Activated T-cell treated with anti-CD3 and anti-CD28 coated beads, Interleukin-2, amount 50 U/mL, for 1 hour (primary cell): ENCODE measurements at regions not wholly inside any gene's neighbourhood (a gene's known extent, or its start where the extent isn't known, plus 50 kb on each side); places are given as distances from the start of the nearest gene placed in this dataset.
"Not testable (repeated sequence)": the region's sequence is repeated elsewhere in the genome, so short reads cannot be mapped to it uniquely, and the experiment has no call there.

Experiments used
- DNase-seq: peaks from one replicate; pipeline ENCODE4 v3.0.0-alpha.2; 2020

DNA sequence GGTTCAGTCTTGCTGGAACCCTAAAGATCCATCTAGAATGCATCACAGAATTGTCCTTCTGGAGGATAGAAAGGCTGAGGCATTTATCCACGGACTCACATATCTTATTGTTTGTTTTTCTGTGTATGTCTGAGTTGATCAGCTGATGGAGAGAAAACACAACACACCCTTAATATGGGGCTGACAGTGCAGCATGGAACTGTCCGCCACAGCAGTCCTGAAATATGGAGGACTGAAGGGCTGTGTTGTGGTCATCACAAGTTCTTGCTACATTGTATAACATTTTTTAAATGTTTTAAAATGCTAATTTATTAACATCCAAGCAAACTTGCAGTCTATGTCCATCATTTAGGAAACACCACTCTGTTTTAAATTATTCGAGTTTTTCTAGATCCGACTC, 448.9 kb upstream of the ERCC4 start:
- DNase-seq: no peak

DNA sequence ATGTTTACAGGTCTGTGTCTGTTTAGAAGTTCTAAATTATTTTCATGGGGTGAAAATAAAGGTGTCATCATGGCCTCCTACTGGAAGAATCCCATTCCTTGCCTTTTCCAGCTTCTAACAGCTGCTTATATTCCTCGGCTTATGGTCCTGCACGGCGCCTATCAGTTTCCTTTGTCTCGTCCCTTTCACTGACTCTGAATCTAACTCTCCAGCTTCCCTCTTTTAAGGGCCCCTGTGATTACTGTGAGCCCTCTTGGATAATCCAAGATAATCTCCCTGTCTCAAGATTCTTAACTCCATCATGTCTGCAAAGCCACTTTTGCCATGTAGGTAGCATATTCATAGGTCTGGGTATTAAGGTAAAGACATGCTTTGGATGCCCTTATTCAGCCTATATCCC, 441.0 kb upstream of the ERCC4 start:
- DNase-seq: no peak

DNA sequence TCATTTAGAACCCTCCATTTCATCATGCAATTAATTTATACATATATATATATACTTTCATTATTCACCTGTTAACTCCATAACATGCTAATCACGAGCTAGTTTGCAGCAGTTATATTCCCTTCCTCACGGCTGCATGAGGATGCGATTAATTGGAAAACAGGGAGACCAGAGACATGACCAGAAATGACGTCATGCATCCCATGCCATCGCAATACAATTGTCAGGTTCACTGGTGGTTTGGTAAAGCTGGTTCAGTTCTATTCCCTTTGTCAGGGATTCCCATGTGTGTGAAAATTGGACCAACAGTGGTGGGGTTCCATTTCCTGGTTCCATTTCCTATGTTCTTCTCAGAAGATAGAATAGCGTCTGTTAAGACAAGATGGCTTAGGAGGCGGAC, 440.4 kb upstream of the ERCC4 start:
- no peak for DNase-seq

DNA sequence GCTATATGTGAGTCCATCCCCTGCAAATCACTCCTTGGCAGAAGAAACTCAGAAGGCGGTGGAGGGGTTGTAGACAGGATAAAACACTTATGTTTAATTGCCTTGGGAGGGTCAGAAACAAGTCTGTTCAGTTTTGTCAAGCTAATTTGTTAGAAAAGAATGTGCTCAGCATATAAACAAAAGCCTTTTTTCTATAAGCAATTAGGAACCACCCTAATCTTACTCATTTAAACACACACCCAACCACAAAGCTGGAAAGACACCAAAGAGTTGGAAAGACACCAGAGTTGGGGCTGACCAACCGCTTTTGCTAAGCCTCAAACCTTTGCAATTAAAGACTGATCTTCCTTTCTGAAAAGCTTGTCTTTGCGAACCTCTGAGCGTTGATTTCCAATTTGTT, 439.2 kb upstream of the ERCC4 start:
- no peak for DNase-seq

DNA sequence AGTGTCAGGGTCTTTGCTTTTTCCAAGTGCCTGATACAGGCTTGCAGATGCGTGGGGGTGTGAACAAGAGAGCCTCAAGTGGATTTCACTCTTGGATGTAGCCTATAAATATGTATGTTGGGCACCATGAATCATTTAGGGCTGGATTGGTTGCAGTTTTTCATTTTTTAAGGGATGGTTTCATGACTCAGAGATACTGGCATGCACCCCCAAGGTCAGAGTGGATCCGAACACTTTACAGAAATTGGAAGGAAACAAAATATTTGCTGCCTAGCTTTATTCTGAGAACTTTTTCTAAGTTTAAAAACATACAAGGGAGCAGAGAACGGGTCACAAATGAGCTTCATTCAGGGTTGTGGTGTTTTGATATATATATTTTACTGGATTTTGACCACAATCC, 436.8 kb upstream of the ERCC4 start:
- DNase-seq: no peak

DNA sequence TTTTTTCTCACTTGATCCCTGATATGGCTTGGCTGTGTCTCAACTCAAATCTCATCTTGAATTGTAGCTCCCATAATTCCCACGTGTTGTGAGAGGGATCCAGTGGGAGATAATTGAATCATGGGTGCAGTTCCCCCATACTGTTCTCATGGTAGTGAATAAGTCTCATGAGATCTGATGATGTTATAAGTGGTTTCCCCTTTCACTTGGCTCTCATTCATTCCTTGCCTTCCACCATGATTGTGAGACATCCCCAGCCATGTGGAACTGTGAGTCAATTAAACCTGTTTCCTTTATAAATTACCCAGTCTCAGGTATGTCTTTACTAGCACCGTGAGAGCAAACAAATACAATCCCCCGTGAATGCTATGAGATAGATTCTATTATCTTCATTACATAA, 430.5 kb upstream of the ERCC4 start:
- not testable (repeated sequence) for DNase-seq

DNA sequence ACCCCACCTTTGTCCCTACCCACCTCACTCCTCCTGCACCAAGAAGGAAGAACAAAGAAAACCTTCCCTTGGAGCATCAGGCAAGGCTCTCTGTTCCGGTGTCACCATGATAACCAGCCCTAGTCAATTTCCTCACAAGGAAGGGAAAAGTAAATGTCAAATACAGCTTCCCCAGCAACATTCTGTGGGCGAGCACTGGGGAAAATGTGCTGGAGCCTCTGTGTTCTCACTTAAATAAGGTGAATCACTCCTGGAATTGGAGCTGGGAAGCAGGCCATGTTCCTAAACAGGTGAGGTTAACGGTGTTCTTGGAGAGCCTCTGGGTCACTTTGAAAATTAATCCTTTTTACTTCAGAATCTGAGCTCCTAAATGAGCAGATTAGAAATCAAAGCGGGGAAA, 427.9 kb upstream of the ERCC4 start:
- DNase-seq: no peak

DNA sequence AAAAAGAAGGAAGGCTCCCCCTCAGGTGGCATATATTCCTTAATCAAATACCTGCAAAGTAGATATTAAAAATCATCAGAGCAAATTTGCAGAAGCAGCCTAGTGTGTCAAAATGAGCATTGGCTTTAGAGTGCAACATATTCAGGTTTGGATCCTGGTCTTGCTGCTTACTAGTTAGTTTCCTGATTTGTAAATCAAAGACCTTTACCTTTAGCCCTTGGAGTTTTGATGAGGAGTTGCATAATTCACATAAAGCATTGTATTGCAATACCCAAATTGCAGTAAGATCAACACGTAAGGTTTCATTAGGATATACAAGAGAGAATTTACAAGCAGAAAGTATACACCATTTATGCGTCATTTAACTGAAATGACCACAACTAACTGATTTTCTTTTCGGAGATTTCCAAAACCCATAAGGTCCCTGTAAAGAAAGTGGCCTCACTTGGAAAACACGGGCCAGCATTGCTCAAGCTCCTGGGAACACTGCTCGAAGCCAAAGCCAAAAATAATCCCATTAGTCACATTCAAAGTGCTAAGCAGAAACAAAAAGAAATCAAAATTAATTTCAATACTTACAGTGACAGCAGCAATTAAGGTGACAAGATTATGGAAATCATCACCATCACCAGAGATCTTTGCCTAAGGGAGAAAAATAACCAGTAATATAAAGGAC, 415.9 kb upstream of the ERCC4 start:
- no peak for DNase-seq

DNA sequence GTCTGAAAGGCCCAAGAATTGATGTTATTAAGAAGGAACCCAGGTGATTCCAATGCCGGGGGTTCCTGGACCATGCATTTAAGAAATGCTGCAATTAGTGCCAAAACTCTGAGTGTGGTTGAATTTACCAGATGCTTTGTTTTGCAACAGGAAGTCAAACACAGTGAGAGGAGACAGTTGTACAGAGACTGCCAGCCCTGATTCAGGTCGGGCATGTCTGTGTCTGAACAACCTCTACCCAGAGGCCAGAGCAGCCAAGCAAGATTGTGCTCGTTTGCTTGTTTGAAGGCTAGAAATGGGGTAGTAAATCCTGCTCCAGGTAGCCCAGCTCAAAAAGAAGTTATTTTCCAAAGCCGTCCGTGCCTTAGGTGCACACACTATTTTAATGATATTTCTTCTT, 412.4 kb upstream of the ERCC4 start:
- DNase-seq: no peak

DNA sequence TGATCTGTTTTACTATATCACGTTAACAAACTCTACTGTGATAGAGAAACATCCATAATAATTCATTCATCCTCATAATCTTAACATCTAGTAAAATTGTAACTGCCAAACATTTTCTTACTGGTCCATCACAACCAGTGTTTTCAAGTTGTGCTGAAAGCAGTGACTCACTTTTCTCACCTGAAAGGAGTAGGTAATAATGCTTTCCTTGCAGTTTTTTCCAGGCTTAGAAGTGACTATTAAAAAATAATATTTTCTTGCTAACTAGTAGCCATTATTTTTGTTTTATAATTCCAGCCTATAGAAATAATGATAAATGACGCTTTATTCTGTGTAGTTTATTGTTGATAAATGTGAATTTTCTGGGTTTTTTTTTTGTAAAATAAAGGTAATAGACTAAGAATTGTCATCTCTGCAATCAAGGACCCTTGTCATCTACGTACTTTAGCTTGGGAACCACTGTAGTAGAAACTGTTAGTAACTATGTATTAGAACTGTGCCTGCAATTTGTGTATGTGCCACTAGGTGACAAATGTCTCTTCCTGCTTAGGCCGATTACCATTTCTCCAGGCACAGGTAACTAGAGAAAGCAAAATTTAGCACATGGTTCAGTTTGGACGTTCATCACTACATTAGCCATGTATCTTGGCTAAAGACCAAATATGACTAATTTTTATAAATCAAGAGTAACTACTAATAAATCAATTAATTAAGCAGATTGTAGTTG, 409.4 kb upstream of the ERCC4 start:
- DNase-seq: no peak

DNA sequence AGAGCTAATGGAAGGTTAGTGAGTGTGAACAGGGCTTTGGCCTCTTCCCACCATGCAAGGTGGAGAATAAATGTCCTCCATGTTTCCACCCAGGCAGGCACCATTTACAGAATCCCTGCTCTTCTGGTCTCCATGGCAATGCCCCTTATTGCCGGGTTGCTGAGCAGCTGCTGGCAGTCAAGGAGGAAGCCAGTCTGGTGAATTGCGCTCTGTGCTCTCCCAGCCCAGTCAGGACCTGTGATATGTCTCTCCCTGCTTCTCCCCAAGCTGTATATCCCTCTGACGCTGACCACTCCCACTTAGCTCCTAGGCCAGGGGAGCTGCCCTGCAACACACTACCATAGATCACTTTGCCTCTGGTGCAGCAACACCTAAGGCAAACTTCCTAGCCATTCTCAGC, 402.1 kb upstream of the ERCC4 start:
- DNase-seq: no peak

DNA sequence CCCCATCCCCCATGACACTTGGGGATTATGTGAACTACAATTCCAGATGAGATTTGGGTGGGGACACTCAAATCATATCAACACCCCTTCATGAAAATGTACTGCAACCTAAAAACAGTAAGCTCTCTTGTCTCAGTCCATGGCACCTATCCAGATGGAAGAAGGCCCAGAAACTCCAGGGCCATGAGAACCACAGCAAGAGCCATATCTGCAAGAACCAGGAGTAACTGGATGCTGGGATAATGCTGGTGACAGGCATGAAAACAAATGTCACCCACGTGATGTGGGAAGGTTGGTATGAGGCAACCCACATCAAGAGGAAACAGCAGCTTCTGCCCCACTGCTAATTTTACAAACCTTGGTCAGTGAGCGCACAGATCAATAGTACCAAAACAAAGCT, 400.1 kb upstream of the ERCC4 start:
- no peak for DNase-seq

DNA sequence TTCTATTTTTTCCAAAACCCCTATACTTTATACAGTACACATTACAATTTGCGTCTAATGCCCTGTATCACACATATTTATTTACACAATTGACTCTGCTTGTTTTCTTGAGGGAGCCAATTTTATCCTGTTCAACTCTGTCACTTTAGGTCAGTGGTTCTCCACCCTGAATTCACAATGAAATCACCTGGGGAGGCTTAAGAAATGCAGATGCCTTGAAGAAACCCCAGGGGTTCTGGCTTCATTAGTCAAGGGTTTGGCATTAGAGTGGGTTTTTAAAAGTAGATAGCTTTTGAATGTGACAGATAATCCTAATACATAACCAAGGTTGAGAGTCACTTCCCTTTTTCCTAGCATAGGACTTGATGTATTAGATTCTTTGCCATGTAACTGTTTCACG, 398.6 kb upstream of the ERCC4 start:
- no peak for DNase-seq

DNA sequence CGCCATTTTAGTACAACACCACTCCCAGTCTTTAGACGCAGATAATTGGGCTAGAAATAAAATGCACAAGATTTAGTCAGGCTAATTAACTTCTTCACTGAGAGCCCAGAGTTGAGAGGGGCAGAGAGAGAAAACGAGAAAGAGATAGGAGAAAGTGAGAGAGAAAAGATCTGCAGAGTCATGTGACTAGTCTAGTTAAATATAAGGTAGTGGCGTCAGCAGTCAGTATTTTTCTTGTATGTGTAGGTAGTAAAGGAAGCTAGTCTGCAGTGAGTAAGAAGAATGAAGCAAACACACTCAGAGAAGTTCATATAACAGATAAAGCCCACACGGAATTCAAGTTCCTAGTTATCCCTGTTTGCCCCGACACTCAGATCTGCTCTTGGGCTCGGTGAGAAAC, 392.6 kb upstream of the ERCC4 start:
- no peak for DNase-seq

DNA sequence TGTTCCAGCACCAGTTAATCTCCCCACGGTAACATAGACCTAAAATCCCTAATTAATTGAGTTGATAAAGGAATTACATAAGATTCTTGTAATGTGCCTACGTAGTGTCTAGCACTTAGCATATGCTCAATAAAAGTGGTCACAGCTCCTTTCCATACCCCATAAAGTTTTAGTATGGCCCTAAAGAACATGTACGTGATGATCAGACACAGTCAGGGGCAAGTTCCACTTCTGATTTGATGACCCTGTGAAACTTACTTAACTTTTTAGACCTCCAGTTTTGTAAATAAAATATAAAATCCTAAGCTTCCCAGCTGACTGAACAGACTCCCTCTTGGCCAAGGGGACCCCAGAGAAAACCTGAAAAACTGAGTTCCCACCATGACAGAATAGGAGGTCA, 391.3 kb upstream of the ERCC4 start:
- no peak for DNase-seq

DNA sequence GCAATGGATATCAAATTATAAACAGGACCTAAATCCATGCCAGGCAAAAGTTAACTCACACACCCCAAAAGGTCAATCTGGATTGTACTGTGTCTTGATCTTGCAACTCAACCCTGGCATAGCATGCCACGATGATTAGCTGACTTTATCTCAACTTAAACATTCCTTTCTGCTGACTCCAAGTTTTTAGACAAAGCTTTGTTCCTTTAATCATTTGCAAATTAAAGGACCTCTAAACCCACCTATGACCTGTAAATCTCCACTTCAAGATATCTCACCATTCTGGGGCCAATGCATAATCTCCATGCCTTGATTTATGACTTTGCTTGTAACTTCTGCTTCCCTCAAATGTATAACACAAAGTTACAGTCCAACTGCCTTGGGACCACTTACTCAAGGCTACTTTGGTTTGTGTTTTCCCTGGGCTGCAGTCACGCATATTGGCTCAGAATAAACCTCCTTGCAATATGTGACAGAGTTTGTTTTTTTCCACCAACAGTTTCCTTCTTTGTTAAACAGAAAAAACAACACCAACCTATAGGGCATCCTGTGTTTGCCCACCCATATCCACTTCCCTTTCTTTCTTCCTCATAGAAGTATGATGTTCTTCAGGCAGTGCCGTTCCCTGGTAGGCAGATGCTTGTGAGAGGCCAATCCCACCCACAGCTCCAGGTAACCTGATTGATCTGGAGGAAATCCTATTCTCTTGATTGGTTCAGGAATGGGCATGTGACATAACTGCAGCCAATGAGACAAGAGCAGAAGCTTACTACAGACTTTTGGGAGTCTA, 390.6 kb upstream of the ERCC4 start:
- no peak for DNase-seq

DNA sequence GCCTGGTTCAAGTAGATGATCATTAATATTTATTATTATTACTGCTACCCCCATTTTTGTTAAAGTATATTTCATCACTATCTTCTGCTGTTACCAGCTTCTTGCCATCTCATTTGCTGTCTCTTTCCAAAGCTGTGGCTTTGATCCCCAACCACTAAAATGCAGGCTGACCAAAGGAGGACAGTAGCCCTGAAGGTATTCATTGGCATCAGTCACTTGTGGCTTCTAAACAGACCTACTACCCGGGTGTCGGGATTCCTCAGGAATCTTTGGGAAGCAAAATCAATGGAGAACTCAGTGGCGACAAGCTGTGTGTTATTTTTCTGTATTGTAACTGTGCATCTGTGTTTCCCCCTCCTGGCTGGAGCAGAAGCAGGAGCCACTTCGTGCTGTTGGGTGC, 379.2 kb upstream of the ERCC4 start:
- DNase-seq: no peak

DNA sequence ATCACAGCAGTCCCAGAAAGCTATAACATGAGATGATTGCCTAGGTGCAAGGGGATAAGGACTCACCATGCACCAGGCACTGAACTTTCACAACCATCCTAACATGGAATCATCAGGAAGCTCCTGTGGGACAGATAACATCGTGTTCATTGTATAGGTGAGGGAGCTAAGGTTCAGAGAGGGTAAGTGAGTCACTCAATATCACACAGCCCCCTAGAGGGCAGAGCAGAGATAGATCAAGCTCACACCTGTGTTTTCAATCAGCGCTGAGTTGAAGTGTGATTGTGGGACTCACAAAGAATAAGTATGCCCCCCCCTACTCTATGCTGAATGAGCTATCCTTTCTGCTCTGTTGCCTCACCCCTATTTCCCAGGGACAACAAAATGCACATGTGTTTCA, 377.7 kb upstream of the ERCC4 start:
- DNase-seq: no peak

DNA sequence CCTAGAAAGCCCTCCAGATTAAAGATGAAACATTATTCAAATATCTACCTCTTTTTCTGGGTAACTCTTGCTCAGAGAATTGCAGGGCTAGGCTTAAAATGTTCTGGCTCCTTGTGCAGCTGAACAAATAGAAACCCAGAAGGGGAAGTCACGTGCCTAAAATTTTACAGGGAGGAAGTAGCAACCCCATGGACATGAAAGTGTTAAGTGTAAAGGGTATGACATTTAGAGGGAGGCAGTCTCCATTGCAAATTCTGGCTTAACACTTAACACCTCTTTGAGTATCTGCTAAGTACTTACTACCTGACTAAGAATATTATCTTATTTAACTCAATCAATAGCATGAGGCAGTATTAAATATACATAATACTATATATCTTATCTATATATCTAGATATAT, 376.1 kb upstream of the ERCC4 start:
- DNase-seq: no peak

DNA sequence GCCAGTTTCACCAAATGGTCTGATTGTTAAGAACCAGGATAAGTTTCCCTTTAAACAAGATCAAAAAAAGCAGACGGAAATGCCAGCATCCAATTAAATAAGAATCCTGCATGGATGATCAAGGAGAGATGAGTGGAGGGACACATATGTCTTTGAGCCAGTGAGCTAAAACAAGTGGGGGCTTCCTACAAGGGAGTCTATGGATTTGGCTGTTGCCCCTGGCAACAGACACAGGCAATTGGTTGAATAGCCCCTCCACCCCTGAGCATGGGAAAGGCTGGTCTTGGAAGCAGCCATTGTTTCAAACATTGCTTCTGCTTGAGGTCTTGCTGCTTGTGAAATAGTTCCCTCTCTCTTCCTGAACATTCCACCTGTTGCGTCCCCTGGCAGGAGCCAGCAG, 374.7 kb upstream of the ERCC4 start:
- no peak for DNase-seq

DNA sequence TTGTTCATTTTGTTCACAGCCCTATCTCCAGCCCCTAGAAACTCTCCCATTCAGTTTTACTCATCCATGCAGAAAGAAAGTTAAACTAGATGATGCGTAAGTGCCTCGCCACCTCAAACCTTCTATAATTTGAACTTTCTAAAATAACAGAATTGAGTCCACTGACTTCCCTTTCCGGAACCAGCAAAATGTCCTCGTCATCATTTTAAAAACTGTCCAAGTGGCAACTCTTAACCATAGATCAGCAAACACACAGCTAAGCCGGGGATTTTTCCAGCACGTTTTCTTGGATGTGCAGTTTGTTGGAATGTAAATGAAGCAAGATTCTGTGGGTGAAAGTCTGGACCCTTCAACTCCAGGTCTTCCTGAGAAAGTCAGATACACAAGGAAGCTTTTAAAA, 369.7 kb upstream of the ERCC4 start:
- DNase-seq: no peak

DNA sequence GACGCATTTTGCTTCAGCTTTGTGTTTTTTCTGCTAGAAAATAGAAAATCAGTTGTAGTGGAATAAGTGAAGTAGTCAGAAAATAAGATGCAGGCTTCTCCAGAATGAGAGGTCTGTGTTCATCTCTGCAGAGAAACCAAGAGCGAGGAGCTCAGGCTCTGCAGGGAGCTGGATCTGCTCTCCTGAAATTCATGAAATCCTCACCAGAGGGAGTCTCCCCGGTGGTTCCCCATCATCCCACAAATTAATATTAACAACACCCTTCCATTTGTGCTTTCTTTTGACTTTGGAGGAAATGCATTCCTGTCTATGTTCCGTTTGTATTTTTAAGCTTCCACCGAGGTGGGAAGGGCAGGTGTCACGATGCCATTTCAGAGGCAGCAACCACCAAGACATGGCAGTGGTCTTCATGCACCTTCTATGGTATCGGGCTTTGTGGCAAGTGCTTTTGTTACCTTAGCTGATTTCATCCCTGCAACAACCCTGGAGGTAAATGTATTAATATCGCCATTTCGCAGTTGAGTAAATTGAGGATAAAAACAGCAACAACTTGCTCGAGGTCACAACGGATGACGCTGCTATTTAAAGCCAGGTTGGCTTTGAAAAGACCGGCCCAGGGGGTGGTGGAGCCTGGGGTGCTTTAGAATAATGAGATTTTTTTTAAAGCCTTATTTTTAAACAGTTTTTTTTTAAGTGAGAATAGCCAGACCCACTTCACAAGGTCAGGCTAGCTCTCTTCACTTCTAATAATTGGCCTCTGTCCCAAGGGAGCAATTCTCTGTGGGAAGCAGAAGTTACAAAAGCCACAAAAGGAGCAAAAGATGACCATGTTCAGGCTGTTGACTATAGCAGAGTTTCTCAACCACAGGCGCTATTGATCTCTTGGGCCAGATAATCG, 367.6 kb upstream of the ERCC4 start:
- no peak for DNase-seq

DNA sequence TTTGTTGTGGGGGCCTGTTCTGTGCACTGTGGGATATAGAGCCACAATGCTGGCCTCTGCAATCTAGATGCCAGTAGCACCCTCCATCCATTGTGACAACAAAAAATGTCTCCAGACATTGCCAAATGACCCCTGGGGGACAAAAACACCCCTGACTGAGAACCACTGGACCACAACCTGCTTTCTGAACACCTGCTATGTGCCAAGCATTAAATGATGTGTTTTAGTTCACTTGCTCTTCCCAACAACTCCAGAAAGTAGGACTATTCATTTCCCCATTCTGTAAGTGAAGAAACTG, 367.0 kb upstream of the ERCC4 start:
- no peak for DNase-seq
